ENCODE measurements at regions not wholly inside any gene's neighbourhood (a gene's known extent, or its start where the extent isn't known, plus 50 kb on each side); places are given as distances from the start of the nearest gene placed in this dataset.

- Histone ChIP-seq H3K79me2 (ENCODE audit: control insufficient read depth, insufficient read depth, low read length) (no peaks in the 10 kb centered on the region), H4K20me1 (replicated peaks; ENCODE audit: control insufficient read depth, extremely low read depth, insufficient read depth, low read length) (no peaks in the 10 kb centered on the region), H3K27ac (ENCODE audit: insufficient read depth, low read depth, low read length) (no peak overlapping the region), H3K9me3 (replicated peaks; ENCODE audit: control insufficient read depth, insufficient read depth, low read length) (peaks cover 8% of the 10 kb centered on the region), H3K4me1 (ENCODE audit: control insufficient read depth, extremely low read depth, insufficient read depth, low read length) (no peaks in the 10 kb centered on the region), H3K4me2 (ENCODE audit: insufficient read depth, low read length) (no peak overlapping the region), H3K27me3 (ENCODE audit: control insufficient read depth in 2 of 2, insufficient read depth in 2 of 2, low read length in 2 of 2) (no peaks in the 10 kb centered on the region), H3K9me1 (replicated peaks; ENCODE audit: control insufficient read depth, extremely low read depth, insufficient read depth, low read length) (no peaks in the 10 kb centered on the region), H3K36me3 (ENCODE audit: control insufficient read depth in 2 of 2, extremely low read depth in 1 of 2, insufficient read depth in 2 of 2, low read length in 2 of 2) (no peaks in the 10 kb centered on the region), H3K9ac (replicated peaks; ENCODE audit: extremely low read depth, insufficient read depth, low read length) (no peak overlapping the region), H2AFZ (ENCODE audit: low read depth, low read length) (no peak overlapping the region), H3K4me3 (replicated peaks in 1 of 3; ENCODE audit: insufficient read depth in 1 of 3, low read depth in 1 of 3, low read length in 3 of 3) (no peak overlapping the region)
- DNase-seq (ENCODE audit: low read depth, low spot score) (no peak), FAIRE-seq (no peak)
- intact Hi-C loops (cut with micrococcal nuclease): no loop called here
- TF ChIP-seq POLR2AphosphoS5 (IDR thresholded peaks at IDR 0.05; ENCODE audit: insufficient read depth, low read depth, low read length): no peak
- TF ChIP-seq GATA2 (IDR thresholded peaks at IDR 0.05; ENCODE audit: insufficient read depth, insufficient read length, low read depth, low read length): no peak
- no peak for TF ChIP-seq POLR2A (IDR thresholded peaks at IDR 0.05; ENCODE audit: low read depth, low read length)
- TF ChIP-seq CTCF (IDR thresholded peaks at IDR 0.05; ENCODE audit: extremely low read depth in 1 of 2, insufficient read depth in 1 of 2, low read depth in 1 of 2, low read length in 2 of 2): no peak
- no peak for TF ChIP-seq MYC (IDR thresholded peaks at IDR 0.05; ENCODE audit: low read depth, low read length)
- no peak for TF ChIP-seq FOS (IDR thresholded peaks at IDR 0.05; ENCODE audit: borderline replicate concordance, insufficient read depth, low read length)
- TF ChIP-seq JUN (IDR thresholded peaks at IDR 0.05; ENCODE audit: borderline replicate concordance, insufficient read depth, insufficient read length, low read depth): no peak
- no peak for TF ChIP-seq EZH2 (IDR thresholded peaks at IDR 0.05; ENCODE audit: borderline replicate concordance, low read depth, low read length, severe bottlenecking)
- no peak for TF ChIP-seq MAX (IDR thresholded peaks at IDR 0.05; ENCODE audit: insufficient read depth, insufficient read length)
- POLR2A ChIA-PET: no interaction called here
- CTCF ChIA-PET: no interaction called here
- dilution Hi-C loops (cut with MboI; ENCODE audit: extremely low pct_ligation_motif_present, low sequenced_read_pairs): no loop called here
- BruUV-seq (replicated peaks): no TSS peak
Measured at GRCh38 chr2:129024796-129025195, 706.1 kb upstream of the HS6ST1 start.
